Spleen (tissue), 11 donors: ENCODE measurements at regions not wholly inside any gene's neighbourhood (a gene's known extent, or its start where the extent isn't known, plus 50 kb on each side); places are given as distances from the start of the nearest gene placed in this dataset.
"Not testable (repeated sequence)": the region's sequence is repeated elsewhere in the genome, so short reads cannot be mapped to it uniquely, and the experiment has no call there.

Source experiments
- DNase-seq: peaks from one replicate; pipeline ENCODE4 v3.0.0-alpha.2; 2020
- H3K27ac ChIP-seq, 8 donors: fragments of 200-600 bp; sonication (generic) in 7 of 8; 1 replicate in 4 of 8; 2 replicates in 4 of 8; pipeline versions ENCODE4 v1.5.0 to v1.8.0; 2016 to 2021; ENCODE audit warnings: inconsistent platforms in 4 of 8, mild to moderate bottlenecking in 4 of 8, moderate library complexity in 1 of 8
- H3K27me3 ChIP-seq, 7 donors: fragments of 200-600 bp; sonication (generic) in 6 of 7; replicated peaks in 1 of 7; 1 replicate in 4 of 7; 2 replicates in 3 of 7; pipeline versions ENCODE4 v1.5.0 to v1.8.0; 2016 to 2021; ENCODE audit warnings: inconsistent platforms in 3 of 7, mild to moderate bottlenecking in 1 of 7
- H3K36me3 ChIP-seq, 6 donors: fragments of 200-600 bp; sonication (generic) in 5 of 6; 1 replicate in 4 of 6; 2 replicates in 2 of 6; pipeline versions ENCODE4 v1.5.0 to v1.8.0; 2016 to 2021; ENCODE audit warnings: inconsistent platforms in 2 of 6
- H3K4me1 ChIP-seq, 6 donors: fragments of 200-600 bp; sonication (generic) in 5 of 6; 1 replicate in 3 of 6; 2 replicates in 3 of 6; pipeline versions ENCODE4 v1.5.0 to v1.8.0; 2016 to 2021; ENCODE audit warnings: inconsistent platforms in 3 of 6
- H3K4me3 ChIP-seq, 8 donors: fragments of 200-600 bp; sonication (generic) in 7 of 8; 1 replicate in 4 of 8; 2 replicates in 4 of 8; pipeline versions ENCODE4 v1.5.0 to v1.8.0; 2016 to 2021; ENCODE audit warnings: inconsistent platforms in 4 of 8, mild to moderate bottlenecking in 4 of 8, moderate library complexity in 2 of 8
- H3K9me3 ChIP-seq, 8 donors: fragments of 200-600 bp; sonication (generic) in 7 of 8; 1 replicate in 4 of 8; 2 replicates in 4 of 8; pipeline versions ENCODE4 v1.5.0 to v1.8.0; 2016 to 2021; ENCODE audit warnings: inconsistent platforms in 4 of 8
- CTCF ChIP-seq, 11 experiments: fragments of 200-600 bp in 7 of 11; fragments of 450-650 bp in 4 of 11; sonication (generic) in 4 of 11; IDR thresholded peaks in 8 of 11; conservative IDR thresholded peaks in 3 of 11; 1 replicate in 7 of 11; 2 replicates in 4 of 11; pipeline versions ENCODE4 v1.4.0 to v1.8.0; 2016 to 2021; ENCODE audit warnings: antibody characterized with exemption in 11 of 11, inconsistent platforms in 4 of 11, mild to moderate bottlenecking in 1 of 11
- POLR2A ChIP-seq, 3 donors: fragments of 450-650 bp; IDR thresholded peaks; one replicate each; pipeline ENCODE4 v1.5.1; 2017; ENCODE audit warnings: antibody characterized with exemption in 3 of 3, mild to moderate bottlenecking in 1 of 3
- POLR2AphosphoS5 ChIP-seq, 3 donors: sonication (generic); formaldehyde crosslinking; IDR thresholded peaks; one replicate each; pipeline ENCODE4 v1.5.1; 2017; ENCODE audit warnings: antibody characterized with exemption in 3 of 3
- WGBS, 5 donors: extraction: QIAGEN DNeasy Blood & Tissue Kit in 3 of 5; methylation state at CpG; one replicate each; pipeline versions ENCODE4 v1.1.5 to v1.1.7; 2013 to 2018; 5-methylcytosine and 5-hydroxymethylcytosine counted together
- intact Hi-C: fragments of 100-400 bp; cut with DNase I; formaldehyde crosslinking; loops from one replicate; pipeline ENCODE4 v1.15.0; 2023; ENCODE audit warnings: low total_unique reads
- donor health status: healthy with polysubstance abuse.
- donor health status: DM: no; HTN: no; CAD: no; lungs with moderate emphysema.
- donor health status: DM: no; HTN: no; CAD: no.
- donor health status: Bipolar disorder and iron deficiency.
- donor health status: healthy.
- donor health status: DM: no; HTN: no; CAD: no.
- donor health status: DM: yes; HTN: yes; CAD: no.

GRCh38 chr4:93912146-93912545 is 83.6 kb downstream of the ATOH1 start:
- Histone ChIP-seq H3K4me3 (no peak overlapping the region), H3K27ac (no peak overlapping the region), H3K4me1 (no peaks in the 10 kb centered on the region), H3K9me3 (no peaks in the 10 kb centered on the region), H3K36me3 (no peaks in the 10 kb centered on the region), H3K27me3 (no peaks in the 10 kb centered on the region)
- no peak for DNase-seq
- intact Hi-C loops = no loop called here
- no peak for TF ChIP-seq POLR2A (IDR thresholded peaks at IDR 0.05)
- TF ChIP-seq CTCF (IDR thresholded peaks at IDR 0.05 in 8 of 11, conservative IDR thresholded peaks at IDR 0.05 in 3 of 11) = no peak
- no peak for TF ChIP-seq POLR2AphosphoS5 (IDR thresholded peaks at IDR 0.05)
- WGBS, 5 donors = 72 to 92% (median 80%) methylated on average over 2 of the region's 2 CpGs

GRCh38 chr4:93918856-93919255 is 90.3 kb downstream of the ATOH1 start:
- Histone ChIP-seq H3K36me3 (no peaks in the 10 kb centered on the region), H3K4me1 (no peaks in the 10 kb centered on the region), H3K27ac (no peak overlapping the region), H3K9me3 (peaks cover 0 to 7% (median 2%) of the 10 kb centered on the region in 8 donors), H3K27me3 (no peaks in the 10 kb centered on the region), H3K4me3 (no peak overlapping the region)
- intact Hi-C loops = no loop called here
- WGBS, 5 donors = 48 to 59% (median 52%) methylated on average over 2 of the region's 2 CpGs
- no peak for DNase-seq
- TF ChIP-seq CTCF (IDR thresholded peaks at IDR 0.05 in 8 of 11, conservative IDR thresholded peaks at IDR 0.05 in 3 of 11) (no peak), POLR2A (IDR thresholded peaks at IDR 0.05) (no peak), POLR2AphosphoS5 (IDR thresholded peaks at IDR 0.05) (no peak)

GRCh38 chr4:93923570-93923969 is 95.0 kb downstream of the ATOH1 start:
- 60 to 92% (median 87%) methylated on average over 2 of the region's 2 CpGs for WGBS, 5 donors
- H3K9me3 ChIP-seq = peaks cover 0 to 37% (median 11%) of the 10 kb centered on the region in 8 donors
- intact Hi-C loops, H3K36me3 ChIP-seq, H3K27me3 ChIP-seq, H3K4me1 ChIP-seq, H3K27ac ChIP-seq, DNase-seq, H3K4me3 ChIP-seq: not testable (repeated sequence)

GRCh38 chr4:93947286-93947685 is 118.7 kb downstream of the ATOH1 start:
- intact Hi-C loops = no loop called here
- TF ChIP-seq POLR2AphosphoS5 (IDR thresholded peaks at IDR 0.05) (no peak), CTCF (IDR thresholded peaks at IDR 0.05 in 8 of 11, conservative IDR thresholded peaks at IDR 0.05 in 3 of 11) (no peak), POLR2A (IDR thresholded peaks at IDR 0.05) (no peak)
- Histone ChIP-seq H3K27me3 (no peaks in the 10 kb centered on the region), H3K36me3 (no peaks in the 10 kb centered on the region), H3K27ac (no peak overlapping the region), H3K4me1 (no peaks in the 10 kb centered on the region), H3K4me3 (no peak overlapping the region), H3K9me3 (no peaks in the 10 kb centered on the region)
- DNase-seq = no peak

GRCh38 chr4:93950239-93950638 is 121.7 kb downstream of the ATOH1 start:
- intact Hi-C loops, H3K36me3 ChIP-seq, H3K4me1 ChIP-seq, H3K27ac ChIP-seq, H3K27me3 ChIP-seq, H3K4me3 ChIP-seq, DNase-seq: not testable (repeated sequence)
- 43 to 97% (median 89%) methylated on average over 4 of the region's 4 CpGs for WGBS, 5 donors
- H3K9me3 ChIP-seq = peaks cover 0 to 17% (median 9%) of the 10 kb centered on the region in 8 donors
